ENCODE measurements at regions not wholly inside any gene's neighbourhood (a gene's known extent, or its start where the extent isn't known, plus 50 kb on each side); places are given as distances from the start of the nearest gene placed in this dataset.

GRCh38 chr17:71378036-71378435 is 742.8 kb upstream of the SOX9 start:
- DNase-seq, result no peak

- no peak for DNase-seq
Observed at GRCh38 chr17:71378741-71379140, 742.1 kb upstream of the SOX9 start.

GRCh38 chr17:71379512-71379911 is 741.3 kb upstream of the SOX9 start:
- no peak for DNase-seq

- no peak for DNase-seq
Observed at GRCh38 chr17:71380535-71380934, 740.3 kb upstream of the SOX9 start.

- DNase-seq, result no peak
Observed at GRCh38 chr17:71380936-71381335, 739.9 kb upstream of the SOX9 start.

GRCh38 chr17:71383091-71383490 is 737.7 kb upstream of the SOX9 start:
- no peak for DNase-seq

- no peak for DNase-seq
Observed at GRCh38 chr17:71387456-71387855, 733.4 kb upstream of the SOX9 start.

- DNase-seq, result peak; percentile 4
Observed at GRCh38 chr17:71392715-71393567, 727.9 kb upstream of the SOX9 start.

GRCh38 chr17:71395901-71396300 is 724.9 kb upstream of the SOX9 start:
- DNase-seq, result no peak

GRCh38 chr17:71396711-71397110 is 724.1 kb upstream of the SOX9 start:
- no peak for DNase-seq

GRCh38 chr17:71398025-71398424 is 722.8 kb upstream of the SOX9 start:
- DNase-seq, result no peak

GRCh38 chr17:71398800-71399219 is 722.0 kb upstream of the SOX9 start:
- no peak for DNase-seq

- no peak for DNase-seq
Observed at GRCh38 chr17:71399221-71399620, 721.6 kb upstream of the SOX9 start.

GRCh38 chr17:71399649-71400048 is 721.2 kb upstream of the SOX9 start:
- no peak for DNase-seq

GRCh38 chr17:71402007-71402406 is 718.8 kb upstream of the SOX9 start:
- no peak for DNase-seq

GRCh38 chr17:71402661-71403141 is 718.1 kb upstream of the SOX9 start:
- DNase-seq, result no peak

- no peak for DNase-seq
Observed at GRCh38 chr17:71405101-71405500, 715.7 kb upstream of the SOX9 start.

GRCh38 chr17:71407981-71408380 is 712.8 kb upstream of the SOX9 start:
- no peak for DNase-seq

GRCh38 chr17:71409137-71409536 is 711.7 kb upstream of the SOX9 start:
- DNase-seq, result no peak

GRCh38 chr17:71409712-71410111 is 711.1 kb upstream of the SOX9 start:
- peak; percentile 22 for DNase-seq

- DNase-seq, result peak; percentile 87
Observed at GRCh38 chr17:71412803-71413202, 708.0 kb upstream of the SOX9 start.

- DNase-seq, result no peak
Observed at GRCh38 chr17:71413935-71414334, 706.9 kb upstream of the SOX9 start.

- no peak for DNase-seq
Observed at GRCh38 chr17:71417142-71417541, 703.7 kb upstream of the SOX9 start.

GRCh38 chr17:71422968-71423367 is 697.9 kb upstream of the SOX9 start:
- no peak for DNase-seq

All from amniotic stem cell (primary cell).